ENCODE measurements at regions not wholly inside any gene's neighbourhood (a gene's known extent, or its start where the extent isn't known, plus 50 kb on each side); places are given as distances from the start of the nearest gene placed in this dataset.

- no peak for FAIRE-seq
- no peak for DNase-seq (ENCODE audit: low spot score)
Measured at GRCh38 chr6:164495882-164496495, 813.4 kb downstream of the C6orf118 start.

GRCh38 chr6:164478426-164478825, 831.0 kb downstream of the C6orf118 start:
- DNase-seq (ENCODE audit: low spot score) (no peak), FAIRE-seq (no peak)

GRCh38 chr6:164477790-164478189, 831.6 kb downstream of the C6orf118 start:
- FAIRE-seq (no peak), DNase-seq (ENCODE audit: low spot score) (no peak)

- DNase-seq (ENCODE audit: low spot score) (no peak), FAIRE-seq (no peak)
Measured at GRCh38 chr6:164477101-164477500, 832.3 kb downstream of the C6orf118 start.

GRCh38 chr6:164469276-164469949, 840.0 kb downstream of the C6orf118 start:
- FAIRE-seq (no peak), DNase-seq (ENCODE audit: low spot score) (no peak)

GRCh38 chr6:164455835-164456234, 853.6 kb downstream of the C6orf118 start:
- DNase-seq (ENCODE audit: low spot score), result peak; percentile 8
- no peak for FAIRE-seq

GRCh38 chr6:164453835-164454234, 855.6 kb downstream of the C6orf118 start:
- no peak for FAIRE-seq
- DNase-seq (ENCODE audit: low spot score), result no peak

GRCh38 chr6:164442572-164442971, 866.8 kb downstream of the C6orf118 start:
- FAIRE-seq, result no peak

GRCh38 chr6:164439331-164439730, 870.1 kb downstream of the C6orf118 start:
- DNase-seq (ENCODE audit: low spot score) (no peak), FAIRE-seq (no peak)

More at GRCh38 chr6:164442572-164442971, 866.8 kb downstream of the C6orf118 start:
- DNase-seq (ENCODE audit: low spot score), result no peak

GRCh38 chr6:164436976-164437375, 872.4 kb downstream of the C6orf118 start:
- DNase-seq (ENCODE audit: low spot score), result no peak
- no peak for FAIRE-seq

- no peak for DNase-seq (ENCODE audit: low spot score)
Measured at GRCh38 chr6:164427728-164428402, 881.5 kb downstream of the C6orf118 start.

GRCh38 chr6:164424489-164424888, 884.9 kb downstream of the C6orf118 start:
- FAIRE-seq, result no peak

More at GRCh38 chr6:164427728-164428402, 881.5 kb downstream of the C6orf118 start:
- FAIRE-seq, result no peak

GRCh38 chr6:164419099-164419498, 890.3 kb downstream of the C6orf118 start:
- DNase-seq (ENCODE audit: low spot score) (no peak), FAIRE-seq (no peak)

More at GRCh38 chr6:164424489-164424888, 884.9 kb downstream of the C6orf118 start:
- DNase-seq (ENCODE audit: low spot score), result no peak

- FAIRE-seq (no peak), DNase-seq (ENCODE audit: low spot score) (no peak)
Measured at GRCh38 chr6:164418262-164418588, 891.2 kb downstream of the C6orf118 start.

GRCh38 chr6:164417537-164418261, 891.7 kb downstream of the C6orf118 start:
- no peak for FAIRE-seq

GRCh38 chr6:164415832-164416563, 893.4 kb downstream of the C6orf118 start:
- no peak for FAIRE-seq
- DNase-seq (ENCODE audit: low spot score), result no peak

More at GRCh38 chr6:164417537-164418261, 891.7 kb downstream of the C6orf118 start:
- no peak for DNase-seq (ENCODE audit: low spot score)

GRCh38 chr6:164414695-164415094, 894.7 kb downstream of the C6orf118 start:
- DNase-seq (ENCODE audit: low spot score) (no peak), FAIRE-seq (no peak)

GRCh38 chr6:164412566-164412965, 896.8 kb downstream of the C6orf118 start:
- DNase-seq (ENCODE audit: low spot score) (no peak), FAIRE-seq (no peak)

GRCh38 chr6:164410017-164410416, 899.4 kb downstream of the C6orf118 start:
- FAIRE-seq, result no peak
- no peak for DNase-seq (ENCODE audit: low spot score)

- FAIRE-seq (no peak), DNase-seq (ENCODE audit: low spot score) (no peak)
Measured at GRCh38 chr6:164409309-164410009, 899.9 kb downstream of the C6orf118 start.
